Heart left ventricle (tissue), 16 donors: ENCODE measurements at regions not wholly inside any gene's neighbourhood (a gene's known extent, or its start where the extent isn't known, plus 50 kb on each side); places are given as distances from the start of the nearest gene placed in this dataset.

Source experiments
- ATAC-seq, 4 donors: fragments of 200-7000 bp; cut with Tn5 transposase; one replicate each; pipeline ENCODE4 v1.9.1; 2020 to 2022; ENCODE audit warnings: moderate library complexity in 4 of 4, mild to moderate bottlenecking in 3 of 4, moderate number of reproducible peaks in 1 of 4
- DNase-seq, 5 donors: peaks; one replicate each; pipeline ENCODE4 v3.0.0-alpha.2; 2020
- H3K27ac ChIP-seq, 12 donors: fragments of 200-600 bp; sonication (generic) in 4 of 12; one replicate each; pipeline versions ENCODE4 v1.5.0 to v1.8.0; 2016 to 2022; ENCODE audit warnings: mild to moderate bottlenecking in 2 of 12
- H3K27me3 ChIP-seq, 9 donors: fragments of 200-600 bp; sonication (generic) in 2 of 9; one replicate each; pipeline versions ENCODE4 v1.5.1 to v1.8.0; 2016 to 2022; ENCODE audit warnings: mild to moderate bottlenecking in 3 of 9
- H3K36me3 ChIP-seq, 9 donors: fragments of 200-600 bp; sonication (generic) in 2 of 9; one replicate each; pipeline versions ENCODE4 v1.5.0 to v1.8.0; 2018 to 2022; ENCODE audit warnings: mild to moderate bottlenecking in 2 of 9
- H3K4me1 ChIP-seq, 12 donors: fragments of 200-600 bp; sonication (generic) in 4 of 12; one replicate each; pipeline versions ENCODE4 v1.5.0 to v1.8.0; 2016 to 2022; ENCODE audit warnings: mild to moderate bottlenecking in 3 of 12
- H3K4me3 ChIP-seq, 12 donors: fragments of 200-600 bp; sonication (generic) in 4 of 12; one replicate each; pipeline versions ENCODE4 v1.5.0 to v1.8.0; 2017 to 2022; ENCODE audit warnings: mild to moderate bottlenecking in 9 of 12, moderate library complexity in 4 of 12
- H3K9me3 ChIP-seq, 12 donors: fragments of 200-600 bp; sonication (generic) in 4 of 12; one replicate each; pipeline versions ENCODE4 v1.5.0 to v1.8.0; 2016 to 2022; ENCODE audit warnings: mild to moderate bottlenecking in 1 of 12
- CTCF ChIP-seq, 12 donors: fragments of 200-600 bp; sonication (generic) in 4 of 12; IDR thresholded peaks; one replicate each; pipeline versions ENCODE4 v1.5.0 to v1.8.0; 2018 to 2022; ENCODE audit warnings: antibody characterized with exemption in 12 of 12, mild to moderate bottlenecking in 5 of 12
- POLR2A ChIP-seq, 2 donors: fragments of 450-650 bp; IDR thresholded peaks; one replicate each; pipeline ENCODE4 v1.6.1; 2017; ENCODE audit warnings: antibody characterized with exemption in 2 of 2, mild to moderate bottlenecking in 2 of 2, moderate library complexity in 2 of 2
- WGBS, 4 donors: extraction: QIAGEN DNeasy Blood & Tissue Kit in 2 of 4; methylation state at CpG; one replicate each; pipeline versions ENCODE4 v1.1.5 to v1.1.7; 2013 to 2018; 5-methylcytosine and 5-hydroxymethylcytosine counted together
- intact Hi-C, 10 donors: fragments of 100-400 bp; cut with DNase I; formaldehyde crosslinking; loops; one replicate each; pipeline versions ENCODE4 v1.11.1 to v1.14.2; 2022
- donor health status: ischemic (EF 13 %, LVEDD 7.1; RV severe dilation, severe dysfunction).
- donor health status: healthy with polysubstance abuse.
- donor health status: DM: no; HTN: yes; CAD: no.
- donor health status: DM: no; HTN: no; CAD: no.
- donor health status: ischemic (EF 25% LVEDD 6.9; RV normal size, moderate dysfunction).
- donor health status: ischemic (EF 25% LVEDD 5.7; RV mildly dilated, moderate dysfunction).
- donor health status: healthy.
- donor health status: DM: yes; HTN: yes; CAD: no.
- donor health status: ischemic (EF 35%, LVEDD 5.7; RV mildly dilated, moderate dysfunction).
- donor health status: nonischemic (EF 11% LVEDD 7.7; RV severe dilation, severe dysfunction).
- donor health status: DM: yes; HTN: yes; CAD: no.
- donor health status: PGD.
- donor health status: ischemic (EF 29% LVEDD 5.4; RV normal size, mild dysfunction).
- donor health status: nonischemic (EF 23%, LVEDD 6.1; RV moderate dilation, normal function).

GRCh38 chr20:51154708-51155690 is 132.1 kb upstream of the KCNG1 start:
- H3K4me3 ChIP-seq, result no peak overlapping the region
- H3K9me3 ChIP-seq, result no peaks in the 10 kb centered on the region
- DNase-seq, result no peak
- no peak overlapping the region for H3K27ac ChIP-seq
- TF ChIP-seq CTCF (IDR thresholded peaks at IDR 0.05), result no peak
- no peak for TF ChIP-seq POLR2A (IDR thresholded peaks at IDR 0.05)
- no peaks in the 10 kb centered on the region for H3K36me3 ChIP-seq
- ATAC-seq, result no peak
- 82 to 88% (median 86%) methylated on average over 19 of the region's 19 CpGs for whole genome bisulfite sequencing, 4 donors
- H3K4me1 ChIP-seq, result peaks cover 0 to 9% (median 0%) of the 10 kb centered on the region in 12 donors
- intact Hi-C loops, result no loop called here
- H3K27me3 ChIP-seq, result peaks cover 0 to 43% (median 18%) of the 10 kb centered on the region in 9 donors

GRCh38 chr20:51153867-51154707 is 131.2 kb upstream of the KCNG1 start:
- H3K36me3 ChIP-seq, result no peaks in the 10 kb centered on the region
- DNase-seq (no peak), ATAC-seq (no peak)
- TF ChIP-seq POLR2A (IDR thresholded peaks at IDR 0.05), result no peak
- TF ChIP-seq CTCF (IDR thresholded peaks at IDR 0.05), result no peak
- intact Hi-C loops, result no loop called here
- no peak overlapping the region for H3K27ac ChIP-seq
- H3K4me3 ChIP-seq, result no peak overlapping the region
- 63 to 77% (median 68%) methylated on average over 6 of the region's 6 CpGs for WGBS, 4 donors
- peaks cover 0 to 9% (median 0%) of the 10 kb centered on the region in 12 donors for H3K4me1 ChIP-seq
- H3K27me3 ChIP-seq, result peaks cover 0 to 34% (median 9%) of the 10 kb centered on the region in 9 donors
- H3K9me3 ChIP-seq, result no peaks in the 10 kb centered on the region

GRCh38 chr20:51148941-51149340 is 126.0 kb upstream of the KCNG1 start:
- no peak for DNase-seq
- Histone ChIP-seq H3K27ac (no peak overlapping the region), H3K36me3 (no peaks in the 10 kb centered on the region), H3K27me3 (peaks cover 0 to 18% (median 0%) of the 10 kb centered on the region in 9 donors), H3K4me1 (no peaks in the 10 kb centered on the region), H3K9me3 (peaks cover 0 to 20% (median 3%) of the 10 kb centered on the region in 12 donors), H3K4me3 (no peak overlapping the region)
- 89 to 95% (median 93%) methylated on average over 2 of the region's 2 CpGs for WGBS, 4 donors
- no peak for ATAC-seq
- TF ChIP-seq CTCF (IDR thresholded peaks at IDR 0.05) (no peak), POLR2A (IDR thresholded peaks at IDR 0.05) (no peak)
- intact Hi-C loops, result no loop called here

GRCh38 chr20:51144476-51144875 is 121.6 kb upstream of the KCNG1 start:
- DNase-seq (no peak), ATAC-seq (no peak)
- H3K4me1 ChIP-seq, result no peaks in the 10 kb centered on the region
- 36 to 48% (median 39%) methylated on average over 5 of the region's 5 CpGs for WGBS, 4 donors
- H3K27ac ChIP-seq, result no peak overlapping the region
- intact Hi-C loops, result no loop called here
- H3K36me3 ChIP-seq, result no peaks in the 10 kb centered on the region
- peaks cover 0 to 20% (median 3%) of the 10 kb centered on the region in 12 donors for H3K9me3 ChIP-seq
- H3K27me3 ChIP-seq, result peaks cover 0 to 9% (median 0%) of the 10 kb centered on the region in 9 donors
- no peak for TF ChIP-seq POLR2A (IDR thresholded peaks at IDR 0.05)
- no peak for TF ChIP-seq CTCF (IDR thresholded peaks at IDR 0.05)
- H3K4me3 ChIP-seq, result no peak overlapping the region
